HG02870 (cell line): ENCODE measurements at regions not wholly inside any gene's neighbourhood (a gene's known extent, or its start where the extent isn't known, plus 50 kb on each side); places are given as distances from the start of the nearest gene placed in this dataset.
"Not testable (repeated sequence)": the region's sequence is repeated elsewhere in the genome, so short reads cannot be mapped to it uniquely, and the experiment has no call there.

Source experiments
- ATAC-seq: cut with Tn5 transposase; IDR thresholded peaks from one replicate; pipeline ENCODE4 v1.9.1; 2021; ENCODE audit warnings: mild to moderate bottlenecking, moderate library complexity; ENCODE audit not compliant: unreplicated experiment

GRCh38 chr11:100409267-100409666 is 277.8 kb upstream of the ARHGAP42 start:
- not testable (repeated sequence) for ATAC-seq

GRCh38 chr11:100419518-100419917 is 267.6 kb upstream of the ARHGAP42 start:
- ATAC-seq, result no peak

- ATAC-seq, result no peak
These were observed 252.1 kb upstream of the ARHGAP42 start for GRCh38 chr11:100434821-100435641.

- no peak for ATAC-seq
These were observed 248.7 kb upstream of the ARHGAP42 start for GRCh38 chr11:100438376-100438775.

- no peak for ATAC-seq
These were observed 246.0 kb upstream of the ARHGAP42 start for GRCh38 chr11:100441086-100441485.

- no peak for ATAC-seq
These were observed 245.1 kb upstream of the ARHGAP42 start for GRCh38 chr11:100442017-100442416.

GRCh38 chr11:100445231-100445735 is 241.8 kb upstream of the ARHGAP42 start:
- no peak for ATAC-seq

GRCh38 chr11:100451801-100452460 is 235.2 kb upstream of the ARHGAP42 start:
- not testable (repeated sequence) for ATAC-seq

GRCh38 chr11:100459811-100460210 is 227.3 kb upstream of the ARHGAP42 start:
- no peak for ATAC-seq

GRCh38 chr11:100460426-100460825 is 226.7 kb upstream of the ARHGAP42 start:
- ATAC-seq, result no peak

GRCh38 chr11:100467821-100468508 is 219.1 kb upstream of the ARHGAP42 start:
- no peak for ATAC-seq

- no peak for ATAC-seq
These were observed 217.3 kb upstream of the ARHGAP42 start for GRCh38 chr11:100469835-100470234.

- ATAC-seq, result no peak
These were observed 214.2 kb upstream of the ARHGAP42 start for GRCh38 chr11:100472727-100473389.

GRCh38 chr11:100473390-100473740 is 213.7 kb upstream of the ARHGAP42 start:
- ATAC-seq, result no peak

- no peak for ATAC-seq
These were observed 202.1 kb upstream of the ARHGAP42 start for GRCh38 chr11:100484948-100485347.

- no peak for ATAC-seq
These were observed 188.3 kb upstream of the ARHGAP42 start for GRCh38 chr11:100498780-100499179.

GRCh38 chr11:100501450-100501849 is 185.6 kb upstream of the ARHGAP42 start:
- no peak for ATAC-seq

- ATAC-seq, result no peak
These were observed 174.6 kb upstream of the ARHGAP42 start for GRCh38 chr11:100512475-100512874.

GRCh38 chr11:100515087-100515486 is 172.0 kb upstream of the ARHGAP42 start:
- no peak for ATAC-seq

GRCh38 chr11:100525197-100525596 is 161.9 kb upstream of the ARHGAP42 start:
- no peak for ATAC-seq

- no peak for ATAC-seq
These were observed 161.5 kb upstream of the ARHGAP42 start for GRCh38 chr11:100525635-100526034.
